MM.1S (cell line): ENCODE measurements at regions not wholly inside any gene's neighbourhood (a gene's known extent, or its start where the extent isn't known, plus 50 kb on each side); places are given as distances from the start of the nearest gene placed in this dataset.

Source experiments
- DNase-seq: peaks from one replicate; pipeline ENCODE4 v3.0.0-alpha.2; 2015
- H2AFZ ChIP-seq: fragments of 300-600 bp; sonication (generic); 2 replicates; pipeline ENCODE4 v1.6.0; 2016; ENCODE audit warnings: antibody characterized with exemption, low read length
- H3F3A ChIP-seq: fragments of 300-600 bp; sonication (generic); 2 replicates; pipeline ENCODE4 v1.6.1; 2016; ENCODE audit warnings: mild to moderate bottlenecking, antibody characterized with exemption, low read length, moderate library complexity, mixed read lengths; ENCODE audit not compliant: insufficient read depth
- H3K27ac ChIP-seq: fragments of 300-600 bp; sonication (generic); 2 replicates; pipeline ENCODE4 v1.5.1; 2016; ENCODE audit warnings: mild to moderate bottlenecking, low read length
- H3K27me3 ChIP-seq: fragments of 300-600 bp; sonication (generic); replicated peaks from 2 replicates; pipeline ENCODE4 v1.6.0; 2016; ENCODE audit warnings: low read length; ENCODE audit not compliant: insufficient read depth
- H3K36me3 ChIP-seq: fragments of 300-600 bp; sonication (generic); replicated peaks from 2 replicates; pipeline ENCODE4 v1.6.1; 2016; ENCODE audit warnings: mild to moderate bottlenecking, low read length, mixed read lengths; ENCODE audit not compliant: insufficient read depth
- H3K4me1 ChIP-seq: fragments of 300-600 bp; sonication (generic); 2 replicates; pipeline ENCODE4 v1.6.1; 2016; ENCODE audit warnings: low read length, mixed read lengths
- H3K4me2 ChIP-seq: fragments of 300-600 bp; sonication (generic); 2 replicates; pipeline ENCODE4 v1.6.0; 2016; ENCODE audit warnings: low read depth, low read length
- H3K4me3 ChIP-seq: fragments of 300-600 bp; sonication (generic); 2 replicates; pipeline ENCODE4 v1.5.1; 2016; ENCODE audit warnings: low read length, mixed read lengths
- H3K79me2 ChIP-seq: fragments of 300-600 bp; sonication (generic); 2 replicates; pipeline ENCODE4 v1.6.1; 2016; ENCODE audit warnings: mixed run types, low read length, mixed read lengths
- H3K9ac ChIP-seq: fragments of 300-600 bp; sonication (generic); 2 replicates; pipeline ENCODE4 v1.6.1; 2016; ENCODE audit warnings: low read length, mixed read lengths
- H3K9me2 ChIP-seq: fragments of 300-600 bp; sonication (generic); replicated peaks from 2 replicates; pipeline ENCODE4 v1.6.1; 2016; ENCODE audit warnings: mild to moderate bottlenecking, low read length, mixed read lengths; ENCODE audit not compliant: insufficient read depth
- H3K9me3 ChIP-seq: fragments of 300-600 bp; sonication (generic); replicated peaks from 2 replicates; pipeline ENCODE4 v1.6.1; 2016; ENCODE audit warnings: mild to moderate bottlenecking, low read length, mixed read lengths; ENCODE audit not compliant: insufficient read depth
- H4K20me1 ChIP-seq: fragments of 300-600 bp; sonication (generic); 2 replicates; pipeline ENCODE4 v1.6.1; 2016; ENCODE audit warnings: mild to moderate bottlenecking, low read length, moderate library complexity, mixed read lengths; ENCODE audit not compliant: insufficient read depth
- EZH2 ChIP-seq: fragments of 300-600 bp; sonication (generic); optimal IDR thresholded peaks from 2 replicates; pipeline ENCODE3; 2017; ENCODE audit warnings: low read depth, mild to moderate bottlenecking, antibody characterized with exemption, low read length, mixed read lengths
- EZH2phosphoT487 ChIP-seq: fragments of 300-600 bp; sonication (generic); IDR thresholded peaks from 2 replicates; pipeline ENCODE4 v1.6.1; 2018; ENCODE audit warnings: antibody characterized with exemption, low read length
- TF ChIP-seq, protein P1 (sequence below): fragments of 300-600 bp; sonication (generic); IDR thresholded peaks from 2 replicates; pipeline ENCODE4 v1.5.1; 2016; ENCODE audit warnings: antibody characterized with exemption, low read length, mixed read lengths

DNA sequence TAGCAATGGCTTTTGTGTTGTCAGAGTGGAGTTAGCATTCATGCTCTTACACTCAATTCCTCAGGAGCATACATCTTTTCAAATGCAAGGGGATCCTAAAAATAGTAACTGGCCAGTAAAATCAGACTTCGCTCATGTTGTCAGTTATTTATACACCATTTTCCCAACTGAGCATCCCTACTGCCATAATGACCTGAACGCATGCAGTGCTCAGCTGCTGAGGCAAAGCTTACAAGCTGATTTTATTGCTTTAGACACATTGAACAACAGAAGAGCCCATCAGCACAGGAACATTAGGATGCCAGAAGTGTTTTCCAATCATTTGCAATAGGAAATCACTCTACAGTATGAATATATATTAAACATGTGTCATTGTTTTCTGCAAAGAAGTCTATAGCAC lies 689.7 kb upstream of the BCHE start:
- H3K9me2 ChIP-seq = no peaks in the 10 kb centered on the region

GRCh38 chr3:166522017-166522416 lies 684.8 kb upstream of the BCHE start:
- TF ChIP-seq, protein P1, sequence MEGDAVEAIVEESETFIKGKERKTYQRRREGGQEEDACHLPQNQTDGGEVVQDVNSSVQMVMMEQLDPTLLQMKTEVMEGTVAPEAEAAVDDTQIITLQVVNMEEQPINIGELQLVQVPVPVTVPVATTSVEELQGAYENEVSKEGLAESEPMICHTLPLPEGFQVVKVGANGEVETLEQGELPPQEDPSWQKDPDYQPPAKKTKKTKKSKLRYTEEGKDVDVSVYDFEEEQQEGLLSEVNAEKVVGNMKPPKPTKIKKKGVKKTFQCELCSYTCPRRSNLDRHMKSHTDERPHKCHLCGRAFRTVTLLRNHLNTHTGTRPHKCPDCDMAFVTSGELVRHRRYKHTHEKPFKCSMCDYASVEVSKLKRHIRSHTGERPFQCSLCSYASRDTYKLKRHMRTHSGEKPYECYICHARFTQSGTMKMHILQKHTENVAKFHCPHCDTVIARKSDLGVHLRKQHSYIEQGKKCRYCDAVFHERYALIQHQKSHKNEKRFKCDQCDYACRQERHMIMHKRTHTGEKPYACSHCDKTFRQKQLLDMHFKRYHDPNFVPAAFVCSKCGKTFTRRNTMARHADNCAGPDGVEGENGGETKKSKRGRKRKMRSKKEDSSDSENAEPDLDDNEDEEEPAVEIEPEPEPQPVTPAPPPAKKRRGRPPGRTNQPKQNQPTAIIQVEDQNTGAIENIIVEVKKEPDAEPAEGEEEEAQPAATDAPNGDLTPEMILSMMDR = no peak
- TF ChIP-seq EZH2 (no peak), EZH2phosphoT487 (no peak)
- no peak overlapping the region for H3K4me3 ChIP-seq
- no peaks in the 10 kb centered on the region for H4K20me1 ChIP-seq
- no peak overlapping the region for H3K4me2 ChIP-seq
- no peaks in the 10 kb centered on the region for H3K27me3 ChIP-seq
- H3K27ac ChIP-seq = no peak overlapping the region
- H3K79me2 ChIP-seq = no peaks in the 10 kb centered on the region
- H3F3A ChIP-seq = no peaks in the 10 kb centered on the region
- no peak overlapping the region for H2AFZ ChIP-seq
- DNase-seq = no peak
- no peaks in the 10 kb centered on the region for H3K4me1 ChIP-seq
- H3K9me3 ChIP-seq = no peaks in the 10 kb centered on the region
- no peaks in the 10 kb centered on the region for H3K36me3 ChIP-seq
- H3K9ac ChIP-seq = no peak overlapping the region
- H3K9me2 ChIP-seq = no peaks in the 10 kb centered on the region

More for the DNA sequence above, 689.7 kb upstream of the BCHE start:
- no peaks in the 10 kb centered on the region for H3K4me1 ChIP-seq
- no peak overlapping the region for H2AFZ ChIP-seq
- no peak for TF ChIP-seq EZH2phosphoT487
- TF ChIP-seq, protein P1 = no peak
- no peak for TF ChIP-seq EZH2
- H3K27me3 ChIP-seq = no peaks in the 10 kb centered on the region
- H3K9ac ChIP-seq = no peak overlapping the region
- H3K27ac ChIP-seq = no peak overlapping the region
- no peak overlapping the region for H3K4me3 ChIP-seq
- no peaks in the 10 kb centered on the region for H3K79me2 ChIP-seq
- H3K36me3 ChIP-seq = no peaks in the 10 kb centered on the region
- DNase-seq = no peak
- H4K20me1 ChIP-seq = no peaks in the 10 kb centered on the region
- no peaks in the 10 kb centered on the region for H3F3A ChIP-seq
- H3K9me3 ChIP-seq = no peaks in the 10 kb centered on the region
- no peak overlapping the region for H3K4me2 ChIP-seq

- H3K36me3 ChIP-seq = no peaks in the 10 kb centered on the region
- TF ChIP-seq, protein P1 = no peak
- TF ChIP-seq EZH2 (no peak), EZH2phosphoT487 (no peak)
- H3K4me2 ChIP-seq = no peak overlapping the region
- no peaks in the 10 kb centered on the region for H3K9me2 ChIP-seq
- H3K9ac ChIP-seq = no peak overlapping the region
- H3F3A ChIP-seq = no peaks in the 10 kb centered on the region
- no peak overlapping the region for H3K27ac ChIP-seq
- H3K4me1 ChIP-seq = no peaks in the 10 kb centered on the region
- no peaks in the 10 kb centered on the region for H3K9me3 ChIP-seq
- no peak for DNase-seq
- H3K79me2 ChIP-seq = no peaks in the 10 kb centered on the region
- H3K4me3 ChIP-seq = no peak overlapping the region
- no peak overlapping the region for H2AFZ ChIP-seq
- H3K27me3 ChIP-seq = no peaks in the 10 kb centered on the region
- H4K20me1 ChIP-seq = no peaks in the 10 kb centered on the region
Observed at GRCh38 chr3:166519443-166519842, 682.2 kb upstream of the BCHE start.
